ENCODE measurements at regions not wholly inside any gene's neighbourhood (a gene's known extent, or its start where the extent isn't known, plus 50 kb on each side); places are given as distances from the start of the nearest gene placed in this dataset.
"Not testable (repeated sequence)": the region's sequence is repeated elsewhere in the genome, so short reads cannot be mapped to it uniquely, and the experiment has no call there.

GRCh38 chr5:34377651-34378050 is 278.5 kb upstream of the RAI14 start:
- TF ChIP-seq POLR2AphosphoS5 (IDR thresholded peaks at IDR 0.05; ENCODE audit: low read depth); GABPA (IDR thresholded peaks at IDR 0.05; ENCODE audit: low read depth); SPI1 (IDR thresholded peaks at IDR 0.05; ENCODE audit: borderline replicate concordance, low read depth): not testable (repeated sequence)
- TF ChIP-seq, protein P1, sequence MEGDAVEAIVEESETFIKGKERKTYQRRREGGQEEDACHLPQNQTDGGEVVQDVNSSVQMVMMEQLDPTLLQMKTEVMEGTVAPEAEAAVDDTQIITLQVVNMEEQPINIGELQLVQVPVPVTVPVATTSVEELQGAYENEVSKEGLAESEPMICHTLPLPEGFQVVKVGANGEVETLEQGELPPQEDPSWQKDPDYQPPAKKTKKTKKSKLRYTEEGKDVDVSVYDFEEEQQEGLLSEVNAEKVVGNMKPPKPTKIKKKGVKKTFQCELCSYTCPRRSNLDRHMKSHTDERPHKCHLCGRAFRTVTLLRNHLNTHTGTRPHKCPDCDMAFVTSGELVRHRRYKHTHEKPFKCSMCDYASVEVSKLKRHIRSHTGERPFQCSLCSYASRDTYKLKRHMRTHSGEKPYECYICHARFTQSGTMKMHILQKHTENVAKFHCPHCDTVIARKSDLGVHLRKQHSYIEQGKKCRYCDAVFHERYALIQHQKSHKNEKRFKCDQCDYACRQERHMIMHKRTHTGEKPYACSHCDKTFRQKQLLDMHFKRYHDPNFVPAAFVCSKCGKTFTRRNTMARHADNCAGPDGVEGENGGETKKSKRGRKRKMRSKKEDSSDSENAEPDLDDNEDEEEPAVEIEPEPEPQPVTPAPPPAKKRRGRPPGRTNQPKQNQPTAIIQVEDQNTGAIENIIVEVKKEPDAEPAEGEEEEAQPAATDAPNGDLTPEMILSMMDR (IDR thresholded peaks at IDR 0.05; ENCODE audit: insufficient read depth, low read length), result not testable (repeated sequence)
- TF ChIP-seq, protein P2, sequence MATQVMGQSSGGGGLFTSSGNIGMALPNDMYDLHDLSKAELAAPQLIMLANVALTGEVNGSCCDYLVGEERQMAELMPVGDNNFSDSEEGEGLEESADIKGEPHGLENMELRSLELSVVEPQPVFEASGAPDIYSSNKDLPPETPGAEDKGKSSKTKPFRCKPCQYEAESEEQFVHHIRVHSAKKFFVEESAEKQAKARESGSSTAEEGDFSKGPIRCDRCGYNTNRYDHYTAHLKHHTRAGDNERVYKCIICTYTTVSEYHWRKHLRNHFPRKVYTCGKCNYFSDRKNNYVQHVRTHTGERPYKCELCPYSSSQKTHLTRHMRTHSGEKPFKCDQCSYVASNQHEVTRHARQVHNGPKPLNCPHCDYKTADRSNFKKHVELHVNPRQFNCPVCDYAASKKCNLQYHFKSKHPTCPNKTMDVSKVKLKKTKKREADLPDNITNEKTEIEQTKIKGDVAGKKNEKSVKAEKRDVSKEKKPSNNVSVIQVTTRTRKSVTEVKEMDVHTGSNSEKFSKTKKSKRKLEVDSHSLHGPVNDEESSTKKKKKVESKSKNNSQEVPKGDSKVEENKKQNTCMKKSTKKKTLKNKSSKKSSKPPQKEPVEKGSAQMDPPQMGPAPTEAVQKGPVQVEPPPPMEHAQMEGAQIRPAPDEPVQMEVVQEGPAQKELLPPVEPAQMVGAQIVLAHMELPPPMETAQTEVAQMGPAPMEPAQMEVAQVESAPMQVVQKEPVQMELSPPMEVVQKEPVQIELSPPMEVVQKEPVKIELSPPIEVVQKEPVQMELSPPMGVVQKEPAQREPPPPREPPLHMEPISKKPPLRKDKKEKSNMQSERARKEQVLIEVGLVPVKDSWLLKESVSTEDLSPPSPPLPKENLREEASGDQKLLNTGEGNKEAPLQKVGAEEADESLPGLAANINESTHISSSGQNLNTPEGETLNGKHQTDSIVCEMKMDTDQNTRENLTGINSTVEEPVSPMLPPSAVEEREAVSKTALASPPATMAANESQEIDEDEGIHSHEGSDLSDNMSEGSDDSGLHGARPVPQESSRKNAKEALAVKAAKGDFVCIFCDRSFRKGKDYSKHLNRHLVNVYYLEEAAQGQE (IDR thresholded peaks at IDR 0.05; ENCODE audit: insufficient replicate concordance, low read depth), result not testable (repeated sequence)

All from HL-60 (cell line).